K562 (cell line): ENCODE measurements at regions not wholly inside any gene's neighbourhood (a gene's known extent, or its start where the extent isn't known, plus 50 kb on each side); places are given as distances from the start of the nearest gene placed in this dataset.

Experiments
- CBX1 ChIP-seq: sonication (generic); IDR thresholded peaks from 2 replicates; pipeline ENCODE4 v1.6.1; 2016; ENCODE audit warnings: antibody characterized with exemption, low read depth, mild to moderate bottlenecking
- CHD1 ChIP-seq: fragments of 200-600 bp; sonication (generic); IDR thresholded peaks from one replicate; pipeline ENCODE4 v1.6.1; 2012; ENCODE audit warnings: mild to moderate bottlenecking, moderate library complexity, low read length, inconsistent platforms
- DIDO1 ChIP-seq: fragments of 450-650 bp; IDR thresholded peaks from 2 replicates; pipeline ENCODE4 v1.6.1; 2016; ENCODE audit warnings: low read depth, missing biosample characterization, missing genetic modification characterization
- E2F5 ChIP-seq: sonication (generic); formaldehyde crosslinking; IDR thresholded peaks from 2 replicates; pipeline ENCODE4 v1.8.0; 2022; ENCODE audit warnings: mild to moderate bottlenecking, missing genetic modification reagents
- ERF ChIP-seq: fragments of 450-650 bp; formaldehyde crosslinking; IDR thresholded peaks from 2 replicates; pipeline ENCODE4 v1.4.0; 2020; ENCODE audit warnings: mild to moderate bottlenecking, mixed read lengths
- HMG20B ChIP-seq: fragments of 250-450 bp; sonication (Bioruptor Pico); IDR thresholded peaks from 2 replicates; pipeline ENCODE4 v1.5.0; 2021; ENCODE audit warnings: mild to moderate bottlenecking
- JUND ChIP-seq, 2 experiments: IDR thresholded peaks; 2 replicates in 1 of 2; 3 replicates in 1 of 2; pipeline ENCODE4 v1.6.1; 2011; ENCODE audit warnings: borderline replicate concordance in 2 of 2, low read depth in 2 of 2, low read length in 2 of 2, improper control_type of control experiment in 1 of 2, missing biosample characterization in 1 of 2, missing genetic modification characterization in 1 of 2, missing genetic modification reagents in 1 of 2
- RBFOX2 ChIP-seq: fragments of 200-400 bp; formaldehyde crosslinking; IDR thresholded peaks from 2 replicates; pipeline ENCODE4 v1.6.1; 2017; ENCODE audit warnings: low read depth, mild to moderate bottlenecking, low read length, moderate library complexity
- SRSF9 ChIP-seq: fragments of 200-400 bp; formaldehyde crosslinking; IDR thresholded peaks from 2 replicates; pipeline ENCODE4 v1.6.1; 2017; ENCODE audit warnings: low read depth, low read length, borderline replicate concordance
- ZBTB5 ChIP-seq: fragments of 450-650 bp; IDR thresholded peaks from 2 replicates; pipeline ENCODE4 v1.6.1; 2017; ENCODE audit warnings: antibody characterized with exemption

GRCh38 chr20:5442101-5442500, 125.3 kb upstream of the PROKR2 start (continued):
- no peak for TF ChIP-seq SRSF9
- TF ChIP-seq CHD1, result no peak
- no peak for TF ChIP-seq ERF
- TF ChIP-seq JUND (IDR thresholded peaks at IDR 0.05; ENCODE audit: borderline replicate concordance, low read depth, low read length), result no peak
- TF ChIP-seq JUND (tag; IDR thresholded peaks at IDR 0.05; ENCODE audit: borderline replicate concordance, low read depth, low read length), result no peak
- TF ChIP-seq DIDO1 (tag), result no peak
- TF ChIP-seq CBX1, result no peak
- no peak for TF ChIP-seq E2F5 (CRISPR knock-in tag)
- TF ChIP-seq HMG20B (CRISPR knock-in tag), result no peak
- no peak for TF ChIP-seq RBFOX2
- TF ChIP-seq ZBTB5, result no peak
